Astrocyte (in vitro differentiated cells and primary cell): ENCODE measurements at regions not wholly inside any gene's neighbourhood (a gene's known extent, or its start where the extent isn't known, plus 50 kb on each side); places are given as distances from the start of the nearest gene placed in this dataset.
A peak's percentile ranks its signal among the peaks of the same experiment; 100 is the strongest.

Source experiments
- DNase-seq: peaks from one replicate; pipeline ENCODE4 v3.0.0-alpha.2; 2010; ENCODE audit warnings: low read depth
- FAIRE-seq: peaks from 2 replicates; lab custom pipeline; 2011; peaks lifted over from hg19 to GRCh38; lab: Jason Lieb, UNC
- H2AFZ ChIP-seq: 2 replicates; pipeline ENCODE4 v1.6.0; 2012; ENCODE audit warnings: low read depth, low read length, inconsistent platforms
- H3K27ac ChIP-seq: 2 replicates; pipeline ENCODE4 v1.5.1; 2011; ENCODE audit warnings: low read depth, low read length, inconsistent platforms
- H3K27me3 ChIP-seq: 2 replicates; pipeline ENCODE4 v1.6.0; 2011; ENCODE audit warnings: low read length, inconsistent platforms; ENCODE audit not compliant: insufficient read depth
- H3K36me3 ChIP-seq: 2 replicates; pipeline ENCODE4 v1.5.1; 2011; ENCODE audit warnings: low read length, inconsistent platforms; ENCODE audit not compliant: insufficient read depth
- H3K4me1 ChIP-seq: 2 replicates; pipeline ENCODE4 v1.5.1; 2011; ENCODE audit warnings: low read length, inconsistent platforms; ENCODE audit not compliant: insufficient read depth
- H3K4me2 ChIP-seq: 2 replicates; pipeline ENCODE4 v1.6.0; 2012; ENCODE audit warnings: low read length, inconsistent platforms
- H3K4me3 ChIP-seq: 2 replicates; pipeline ENCODE4 v1.5.1; 2011; ENCODE audit warnings: low read depth, mild to moderate bottlenecking, low read length, inconsistent platforms; ENCODE audit not compliant: insufficient read depth
- H3K79me2 ChIP-seq: 2 replicates; pipeline ENCODE4 v1.6.0; 2012; ENCODE audit warnings: mild to moderate bottlenecking, low read length, inconsistent platforms; ENCODE audit not compliant: insufficient read depth
- H3K9ac ChIP-seq: 2 replicates; pipeline ENCODE4 v1.6.0; 2012; ENCODE audit warnings: mild to moderate bottlenecking, low read length, inconsistent platforms
- H3K9me3 ChIP-seq: 2 replicates; pipeline ENCODE4 v1.5.1; 2012; ENCODE audit warnings: low read depth, mild to moderate bottlenecking, low read length, inconsistent platforms; ENCODE audit not compliant: insufficient read depth
- H4K20me1 ChIP-seq: 2 replicates; pipeline ENCODE4 v1.6.0; 2012; ENCODE audit warnings: low read length, inconsistent platforms; ENCODE audit not compliant: insufficient read depth
- H3K27ac Mint-ChIP-seq: one replicate; pipeline ENCODE4 v1.8.0; 2021; ENCODE audit warnings: mild to moderate bottlenecking, mixed read lengths; ENCODE audit not compliant: unreplicated experiment
- H3K27me3 Mint-ChIP-seq: one replicate; pipeline ENCODE4 v1.8.0; 2021; ENCODE audit warnings: low read depth, mixed read lengths; ENCODE audit not compliant: unreplicated experiment
- H3K36me3 Mint-ChIP-seq: one replicate; pipeline ENCODE4 v1.8.0; 2021; ENCODE audit warnings: low read depth, mixed read lengths; ENCODE audit not compliant: unreplicated experiment
- H3K4me1 Mint-ChIP-seq: one replicate; pipeline ENCODE4 v1.8.0; 2021; ENCODE audit warnings: low read depth, mixed read lengths; ENCODE audit not compliant: unreplicated experiment
- H3K4me3 Mint-ChIP-seq: one replicate; pipeline ENCODE4 v1.8.0; 2021; ENCODE audit warnings: mild to moderate bottlenecking, moderate library complexity, mixed read lengths; ENCODE audit not compliant: unreplicated experiment
- H3K9me3 Mint-ChIP-seq: one replicate; pipeline ENCODE4 v1.8.0; 2021; ENCODE audit warnings: mild to moderate bottlenecking, mixed read lengths; ENCODE audit not compliant: unreplicated experiment
- EZH2 ChIP-seq: IDR thresholded peaks from 2 replicates; pipeline ENCODE4 v1.6.1; 2012; ENCODE audit warnings: mild to moderate bottlenecking, low read length, inconsistent platforms; ENCODE audit not compliant: insufficient read depth
- TF ChIP-seq, protein P1 (sequence below): IDR thresholded peaks from 2 replicates; pipeline ENCODE4 v1.5.1; 2011; ENCODE audit warnings: low read depth, mild to moderate bottlenecking, inconsistent platforms, low read length, moderate library complexity; ENCODE audit not compliant: insufficient read depth

DNA sequence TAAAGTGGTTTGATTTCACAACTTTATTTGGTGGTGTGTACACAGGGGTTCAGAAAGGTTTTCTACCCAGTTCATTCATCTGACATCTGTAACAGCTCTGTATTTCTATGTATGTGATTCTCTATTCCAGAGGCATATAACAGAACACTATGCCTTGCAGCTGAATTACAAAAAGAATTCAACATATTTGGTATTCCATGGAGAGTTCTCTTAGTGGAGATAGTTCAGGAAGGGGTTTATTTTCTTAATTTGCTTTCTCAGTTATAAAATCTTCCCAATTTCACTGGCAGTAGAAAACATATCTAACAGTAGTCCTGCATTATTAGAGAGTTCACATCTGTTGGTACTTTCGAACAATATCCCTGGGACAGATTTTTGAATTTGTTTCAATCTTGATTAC lies 207.9 kb upstream of the LYPLAL1 start:
- no peak for TF ChIP-seq EZH2
- TF ChIP-seq, protein P1, sequence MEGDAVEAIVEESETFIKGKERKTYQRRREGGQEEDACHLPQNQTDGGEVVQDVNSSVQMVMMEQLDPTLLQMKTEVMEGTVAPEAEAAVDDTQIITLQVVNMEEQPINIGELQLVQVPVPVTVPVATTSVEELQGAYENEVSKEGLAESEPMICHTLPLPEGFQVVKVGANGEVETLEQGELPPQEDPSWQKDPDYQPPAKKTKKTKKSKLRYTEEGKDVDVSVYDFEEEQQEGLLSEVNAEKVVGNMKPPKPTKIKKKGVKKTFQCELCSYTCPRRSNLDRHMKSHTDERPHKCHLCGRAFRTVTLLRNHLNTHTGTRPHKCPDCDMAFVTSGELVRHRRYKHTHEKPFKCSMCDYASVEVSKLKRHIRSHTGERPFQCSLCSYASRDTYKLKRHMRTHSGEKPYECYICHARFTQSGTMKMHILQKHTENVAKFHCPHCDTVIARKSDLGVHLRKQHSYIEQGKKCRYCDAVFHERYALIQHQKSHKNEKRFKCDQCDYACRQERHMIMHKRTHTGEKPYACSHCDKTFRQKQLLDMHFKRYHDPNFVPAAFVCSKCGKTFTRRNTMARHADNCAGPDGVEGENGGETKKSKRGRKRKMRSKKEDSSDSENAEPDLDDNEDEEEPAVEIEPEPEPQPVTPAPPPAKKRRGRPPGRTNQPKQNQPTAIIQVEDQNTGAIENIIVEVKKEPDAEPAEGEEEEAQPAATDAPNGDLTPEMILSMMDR = no peak
- Histone ChIP-seq H3K4me2 (no peak overlapping the region), H3K27me3 (no peaks in the 10 kb centered on the region), H3K79me2 (no peaks in the 10 kb centered on the region), H3K4me1 (no peaks in the 10 kb centered on the region), H3K36me3 (no peaks in the 10 kb centered on the region), H3K9ac (no peak overlapping the region), H2AFZ (no peak overlapping the region), H3K9me3 (no peaks in the 10 kb centered on the region), H3K27ac (no peak overlapping the region), H4K20me1 (no peaks in the 10 kb centered on the region), H3K4me3 (no peak overlapping the region)
- no peak for FAIRE-seq
- Mint-ChIP-seq H3K36me3 (no peaks in the 10 kb centered on the region), H3K9me3 (no peaks in the 10 kb centered on the region), H3K4me3 (no peak overlapping the region), H3K4me1 (peaks cover 3% of the 10 kb centered on the region), H3K27me3 (no peaks in the 10 kb centered on the region), H3K27ac (no peak overlapping the region)
- no peak for DNase-seq

DNA sequence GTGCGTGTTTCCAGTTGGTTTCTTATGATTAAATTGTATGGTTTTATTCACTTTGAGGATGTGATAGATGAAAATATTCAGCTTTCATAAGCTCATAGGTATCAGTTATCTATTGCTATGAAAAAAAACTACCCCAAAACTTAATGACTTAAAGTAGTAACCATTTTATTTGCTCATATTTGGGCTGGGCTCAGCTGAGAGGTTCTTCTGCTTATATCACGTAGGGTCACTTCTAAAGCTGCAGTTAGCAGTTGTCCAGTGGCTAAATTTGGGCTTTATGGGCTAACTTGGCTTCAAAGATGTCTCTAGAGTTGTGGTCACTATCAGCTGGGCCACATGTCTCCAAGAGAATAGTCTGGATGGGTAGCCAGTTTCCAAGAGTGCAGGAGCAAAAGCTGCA lies 206.4 kb upstream of the LYPLAL1 start:
- TF ChIP-seq, protein P1 = no peak
- no peak for TF ChIP-seq EZH2
- H2AFZ ChIP-seq = no peak overlapping the region
- no peaks in the 10 kb centered on the region for H3K27me3 Mint-ChIP-seq
- DNase-seq = no peak
- H3K4me2 ChIP-seq = no peak overlapping the region
- FAIRE-seq = no peak
- no peaks in the 10 kb centered on the region for H3K4me1 ChIP-seq
- no peaks in the 10 kb centered on the region for H3K79me2 ChIP-seq
- H3K9me3 ChIP-seq = no peaks in the 10 kb centered on the region
- H3K27ac ChIP-seq = no peak overlapping the region
- no peaks in the 10 kb centered on the region for H4K20me1 ChIP-seq
- peaks cover 3% of the 10 kb centered on the region for H3K4me1 Mint-ChIP-seq
- H3K9me3 Mint-ChIP-seq = peaks cover 3% of the 10 kb centered on the region
- no peak overlapping the region for H3K27ac Mint-ChIP-seq
- no peaks in the 10 kb centered on the region for H3K27me3 ChIP-seq
- no peak overlapping the region for H3K4me3 ChIP-seq
- no peaks in the 10 kb centered on the region for H3K36me3 Mint-ChIP-seq
- no peak overlapping the region for H3K4me3 Mint-ChIP-seq
- H3K9ac ChIP-seq = no peak overlapping the region
- H3K36me3 ChIP-seq = no peaks in the 10 kb centered on the region

DNA sequence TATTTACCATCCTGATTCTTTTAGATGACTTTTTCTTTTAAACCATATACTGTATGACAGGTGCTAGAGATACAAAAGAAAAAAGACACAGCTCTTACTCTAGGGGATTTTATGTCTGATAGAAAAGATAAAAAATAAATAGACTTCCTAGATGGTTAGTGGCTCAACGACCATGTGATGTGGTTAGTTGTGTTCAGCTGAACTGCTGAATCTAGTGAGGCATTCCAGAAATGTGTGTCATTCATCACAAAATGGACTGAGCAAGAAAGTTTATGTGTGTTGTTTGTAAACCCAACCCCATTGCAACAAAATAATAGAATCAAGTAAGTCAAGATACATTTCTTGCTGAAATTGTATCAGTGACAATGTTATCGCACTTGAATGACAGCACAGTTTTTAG lies 205.8 kb upstream of the LYPLAL1 start:
- Mint-ChIP-seq H3K4me3 (no peak overlapping the region), H3K27me3 (no peaks in the 10 kb centered on the region), H3K27ac (no peak overlapping the region), H3K4me1 (peaks cover 3% of the 10 kb centered on the region), H3K9me3 (peaks cover 5% of the 10 kb centered on the region), H3K36me3 (peaks cover 2% of the 10 kb centered on the region)
- H3K4me1 ChIP-seq = no peaks in the 10 kb centered on the region
- no peak overlapping the region for H3K27ac ChIP-seq
- H3K36me3 ChIP-seq = no peaks in the 10 kb centered on the region
- H2AFZ ChIP-seq = no peak overlapping the region
- FAIRE-seq = peak; percentile 56
- no peak overlapping the region for H3K4me3 ChIP-seq
- H3K9me3 ChIP-seq = peaks cover 3% of the 10 kb centered on the region
- no peaks in the 10 kb centered on the region for H4K20me1 ChIP-seq
- no peak overlapping the region for H3K9ac ChIP-seq
- no peaks in the 10 kb centered on the region for H3K79me2 ChIP-seq
- H3K27me3 ChIP-seq = no peaks in the 10 kb centered on the region
- TF ChIP-seq EZH2 = no peak
- TF ChIP-seq, protein P1 = no peak
- peak; percentile 66 for DNase-seq
- no peak overlapping the region for H3K4me2 ChIP-seq
